ENCODE measurements at regions not wholly inside any gene's neighbourhood (a gene's known extent, or its start where the extent isn't known, plus 50 kb on each side); places are given as distances from the start of the nearest gene placed in this dataset.

GRCh38 chr15:95368755-95369601 is 961.5 kb upstream of the NR2F2 start:
- TF ChIP-seq POLR2A (IDR thresholded peaks at IDR 0.05) (no peak), CTCF (IDR thresholded peaks at IDR 0.05) (no peak), POLR2AphosphoS5 (IDR thresholded peaks at IDR 0.05) (no peak)
- Histone ChIP-seq H3K27ac (no peak overlapping the region), H3K4me1 (replicated peaks) (no peaks in the 10 kb centered on the region), H3K9me3 (no peaks in the 10 kb centered on the region), H3K4me3 (no peak overlapping the region), H3K36me3 (no peaks in the 10 kb centered on the region), H3K27me3 (replicated peaks; ENCODE audit: insufficient read depth) (no peaks in the 10 kb centered on the region)
- WGBS = 89% methylated on average over 7 of the region's 7 CpGs
- intact Hi-C loops (cut with DNase I) = loop anchor here (10.0 kb wide), 1 partner anchor 64 kb away; no protein-coding TSS in a partner anchor
- DNase-seq (ENCODE audit: low spot score) = no peak

- no peak for TF ChIP-seq POLR2AphosphoS5 (IDR thresholded peaks at IDR 0.05)
- no peak for TF ChIP-seq CTCF (IDR thresholded peaks at IDR 0.05)
- TF ChIP-seq POLR2A (IDR thresholded peaks at IDR 0.05) = no peak
- DNase-seq (ENCODE audit: low spot score) = no peak
- Histone ChIP-seq H3K9me3 (no peaks in the 10 kb centered on the region), H3K27ac (no peak overlapping the region), H3K36me3 (no peaks in the 10 kb centered on the region), H3K27me3 (replicated peaks; ENCODE audit: insufficient read depth) (no peaks in the 10 kb centered on the region), H3K4me3 (no peak overlapping the region), H3K4me1 (replicated peaks) (no peaks in the 10 kb centered on the region)
- 94% methylated on average over 2 of the region's 2 CpGs for WGBS
- intact Hi-C loops (cut with DNase I) = no loop called here
Measured at GRCh38 chr15:95370291-95370690, 960.2 kb upstream of the NR2F2 start.

- H3K27ac ChIP-seq = no peak overlapping the region
- TF ChIP-seq POLR2A (IDR thresholded peaks at IDR 0.05) (no peak), CTCF (IDR thresholded peaks at IDR 0.05) (no peak), POLR2AphosphoS5 (IDR thresholded peaks at IDR 0.05) (no peak)
- no peaks in the 10 kb centered on the region for H3K9me3 ChIP-seq
- no peak for DNase-seq (ENCODE audit: low spot score)
- WGBS = 94% methylated on average over 2 of the region's 2 CpGs
- no peak overlapping the region for H3K4me3 ChIP-seq
- intact Hi-C loops (cut with DNase I) = no loop called here
- H3K4me1 ChIP-seq (replicated peaks) = no peaks in the 10 kb centered on the region
- no peaks in the 10 kb centered on the region for H3K36me3 ChIP-seq
- H3K27me3 ChIP-seq (replicated peaks; ENCODE audit: insufficient read depth) = no peaks in the 10 kb centered on the region
Measured at GRCh38 chr15:95371664-95372063, 958.8 kb upstream of the NR2F2 start.

GRCh38 chr15:95375281-95375680 is 955.2 kb upstream of the NR2F2 start:
- no peak for TF ChIP-seq POLR2A (IDR thresholded peaks at IDR 0.05)
- no peak for TF ChIP-seq POLR2AphosphoS5 (IDR thresholded peaks at IDR 0.05)
- no peak for TF ChIP-seq CTCF (IDR thresholded peaks at IDR 0.05)
- 77% methylated on average over 3 of the region's 3 CpGs for WGBS
- H3K27ac ChIP-seq = no peak overlapping the region
- H3K4me1 ChIP-seq (replicated peaks) = no peaks in the 10 kb centered on the region
- no peak for DNase-seq (ENCODE audit: low spot score)
- no peaks in the 10 kb centered on the region for H3K9me3 ChIP-seq
- H3K27me3 ChIP-seq (replicated peaks; ENCODE audit: insufficient read depth) = no peaks in the 10 kb centered on the region
- intact Hi-C loops (cut with DNase I) = no loop called here
- H3K4me3 ChIP-seq = no peak overlapping the region
- no peaks in the 10 kb centered on the region for H3K36me3 ChIP-seq
